SK-N-SH treated with all-trans-retinoic acid at 6 μM for 48 hours (cell line): ENCODE measurements at regions not wholly inside any gene's neighbourhood (a gene's known extent, or its start where the extent isn't known, plus 50 kb on each side); places are given as distances from the start of the nearest gene placed in this dataset.

ENCODE experiments used
- ATAC-seq: fragments of 200-7000 bp; cut with Tn5 transposase; 3 replicates; pipeline ENCODE4 v1.9.1; 2020; ENCODE audit warnings: mild to moderate bottlenecking, moderate library complexity
- ARNTL ChIP-seq: fragments of 450-650 bp; formaldehyde crosslinking; IDR thresholded peaks from 2 replicates; pipeline ENCODE4 v1.5.0; 2020; ENCODE audit warnings: low read depth, mild to moderate bottlenecking, moderate library complexity, borderline replicate concordance
- BACH2 ChIP-seq: fragments of 250-450 bp; sonication (Bioruptor Pico); IDR thresholded peaks from 2 replicates; pipeline ENCODE4 v1.9.0; 2021; ENCODE audit warnings: mild to moderate bottlenecking, borderline replicate concordance
- CSDC2 ChIP-seq: fragments of 250-450 bp; sonication (Bioruptor Pico); IDR thresholded peaks from 2 replicates; pipeline ENCODE4 v1.5.0; 2020; ENCODE audit warnings: mild to moderate bottlenecking, moderate library complexity
- ESRRG ChIP-seq: fragments of 250-450 bp; sonication (Bioruptor Pico); IDR thresholded peaks from 2 replicates; pipeline ENCODE4 v1.6.1; 2021; ENCODE audit warnings: mild to moderate bottlenecking
- GLIS3 ChIP-seq: fragments of 250-450 bp; sonication (Bioruptor Pico); IDR thresholded peaks from 2 replicates; pipeline ENCODE4 v1.5.0; 2020; ENCODE audit warnings: mild to moderate bottlenecking, moderate library complexity
- ISL1 ChIP-seq: fragments of 250-450 bp; sonication (Bioruptor Pico); IDR thresholded peaks from 2 replicates; pipeline ENCODE4 v2.1.2; 2022; ENCODE audit warnings: mild to moderate bottlenecking, moderate library complexity
- OSR1 ChIP-seq: fragments of 250-450 bp; sonication (Bioruptor Pico); IDR thresholded peaks from 2 replicates; pipeline ENCODE4 v1.8.0; 2022; ENCODE audit warnings: moderate library complexity, mild to moderate bottlenecking, inconsistent platforms
- PPARA ChIP-seq: fragments of 250-450 bp; sonication (Bioruptor Pico); IDR thresholded peaks from 2 replicates; pipeline ENCODE4 v1.5.0; 2020; ENCODE audit warnings: mild to moderate bottlenecking, borderline replicate concordance
- RARB ChIP-seq: fragments of 250-450 bp; sonication (Bioruptor Pico); IDR thresholded peaks from 2 replicates; pipeline ENCODE4 v1.8.0; 2021; ENCODE audit warnings: mild to moderate bottlenecking, moderate library complexity
- SNAI2 ChIP-seq: fragments of 250-450 bp; sonication (Bioruptor Pico); IDR thresholded peaks from 2 replicates; pipeline ENCODE4 v1.5.0; 2020; ENCODE audit warnings: mild to moderate bottlenecking, moderate library complexity
- TCF4 ChIP-seq: fragments of 250-450 bp; sonication (Bioruptor Pico); IDR thresholded peaks from 2 replicates; pipeline ENCODE4 v1.8.0; 2021; ENCODE audit warnings: mild to moderate bottlenecking, moderate library complexity, borderline replicate concordance
- TOX ChIP-seq: fragments of 250-450 bp; sonication (Bioruptor Pico); IDR thresholded peaks from 2 replicates; pipeline ENCODE4 v1.8.0; 2021; ENCODE audit warnings: mild to moderate bottlenecking, moderate library complexity, borderline replicate concordance
- ZC3H10 ChIP-seq: fragments of 250-450 bp; sonication (Bioruptor Pico); IDR thresholded peaks from 2 replicates; pipeline ENCODE4 v1.5.1; 2021; ENCODE audit warnings: mild to moderate bottlenecking, moderate library complexity
- ZFP3 ChIP-seq: fragments of 250-450 bp; sonication (Bioruptor Pico); IDR thresholded peaks from 2 replicates; pipeline ENCODE4 v1.5.0; 2020; ENCODE audit warnings: mild to moderate bottlenecking, moderate library complexity
- ZFP30 ChIP-seq: fragments of 450-650 bp; formaldehyde crosslinking; IDR thresholded peaks from 2 replicates; pipeline ENCODE4 v1.5.0; 2022; ENCODE audit warnings: mild to moderate bottlenecking, moderate library complexity
- ZNF565 ChIP-seq: fragments of 450-650 bp; formaldehyde crosslinking; conservative IDR thresholded peaks from 2 replicates; pipeline ENCODE4 v1.5.0; 2020; ENCODE audit warnings: low read depth, mild to moderate bottlenecking, moderate library complexity
- ZNF70 ChIP-seq: fragments of 450-650 bp; formaldehyde crosslinking; IDR thresholded peaks from 2 replicates; pipeline ENCODE4 v1.5.0; 2020; ENCODE audit warnings: mild to moderate bottlenecking, moderate library complexity
- ZNF8 ChIP-seq: fragments of 450-650 bp; formaldehyde crosslinking; IDR thresholded peaks from 2 replicates; pipeline ENCODE4 v1.5.0; 2020; ENCODE audit warnings: mild to moderate bottlenecking, moderate library complexity
- TF ChIP-seq, protein P1 (sequence below): fragments of 250-450 bp; sonication (Bioruptor Pico); IDR thresholded peaks from 2 replicates; pipeline ENCODE4 v1.5.1; 2021; ENCODE audit warnings: mild to moderate bottlenecking, moderate library complexity
- TF ChIP-seq, protein P2 (sequence below): fragments of 250-450 bp; sonication (Bioruptor Pico); IDR thresholded peaks from 2 replicates; pipeline ENCODE4 v1.5.1; 2020; ENCODE audit warnings: low read depth, mild to moderate bottlenecking, moderate library complexity
- TF ChIP-seq, protein P3 (sequence below): fragments of 250-450 bp; sonication (Bioruptor Pico); IDR thresholded peaks from 2 replicates; pipeline ENCODE4 v1.8.0; 2021; ENCODE audit warnings: low read depth, mild to moderate bottlenecking, moderate library complexity, borderline replicate concordance
- TF ChIP-seq, protein P4 (sequence below): fragments of 250-450 bp; sonication (Bioruptor Pico); IDR thresholded peaks from 2 replicates; pipeline ENCODE4 v1.5.0; 2020; ENCODE audit warnings: mild to moderate bottlenecking, moderate library complexity
- TF ChIP-seq, protein P5 (sequence below): fragments of 250-450 bp; sonication (Bioruptor Pico); IDR thresholded peaks from 2 replicates; pipeline ENCODE4 v1.8.0; 2020; ENCODE audit warnings: mild to moderate bottlenecking, moderate library complexity, borderline replicate concordance

DNA sequence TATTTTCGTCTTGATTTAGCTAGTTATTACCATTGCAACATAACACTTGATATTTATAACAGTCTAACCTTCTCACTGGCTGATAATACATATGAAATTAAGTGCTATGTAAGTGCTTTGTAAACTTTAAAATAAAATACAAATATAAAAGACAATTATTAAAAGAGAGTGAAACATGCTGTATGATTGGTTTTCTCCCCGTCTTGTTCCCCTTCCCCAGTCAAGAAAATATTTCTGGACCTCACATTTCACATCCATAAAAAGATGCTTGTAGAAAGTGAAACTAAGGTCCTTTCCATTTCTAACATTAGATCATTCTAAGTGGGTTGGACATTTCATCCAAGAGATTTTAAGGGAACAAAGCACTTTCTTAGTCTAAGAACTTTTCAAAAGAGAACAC lies 310.2 kb upstream of the LRATD1 start (continued):
- TF ChIP-seq, protein P1, sequence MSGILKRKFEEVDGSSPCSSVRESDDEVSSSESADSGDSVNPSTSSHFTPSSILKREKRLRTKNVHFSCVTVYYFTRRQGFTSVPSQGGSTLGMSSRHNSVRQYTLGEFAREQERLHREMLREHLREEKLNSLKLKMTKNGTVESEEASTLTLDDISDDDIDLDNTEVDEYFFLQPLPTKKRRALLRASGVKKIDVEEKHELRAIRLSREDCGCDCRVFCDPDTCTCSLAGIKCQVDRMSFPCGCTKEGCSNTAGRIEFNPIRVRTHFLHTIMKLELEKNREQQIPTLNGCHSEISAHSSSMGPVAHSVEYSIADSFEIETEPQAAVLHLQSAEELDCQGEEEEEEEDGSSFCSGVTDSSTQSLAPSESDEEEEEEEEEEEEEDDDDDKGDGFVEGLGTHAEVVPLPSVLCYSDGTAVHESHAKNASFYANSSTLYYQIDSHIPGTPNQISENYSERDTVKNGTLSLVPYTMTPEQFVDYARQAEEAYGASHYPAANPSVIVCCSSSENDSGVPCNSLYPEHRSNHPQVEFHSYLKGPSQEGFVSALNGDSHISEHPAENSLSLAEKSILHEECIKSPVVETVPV (CRISPR knock-in tag) = no peak
- TF ChIP-seq ESRRG (no peak), ZC3H10 (no peak), PPARA (CRISPR knock-in tag) (no peak), OSR1 (CRISPR knock-in tag) (no peak)

DNA sequence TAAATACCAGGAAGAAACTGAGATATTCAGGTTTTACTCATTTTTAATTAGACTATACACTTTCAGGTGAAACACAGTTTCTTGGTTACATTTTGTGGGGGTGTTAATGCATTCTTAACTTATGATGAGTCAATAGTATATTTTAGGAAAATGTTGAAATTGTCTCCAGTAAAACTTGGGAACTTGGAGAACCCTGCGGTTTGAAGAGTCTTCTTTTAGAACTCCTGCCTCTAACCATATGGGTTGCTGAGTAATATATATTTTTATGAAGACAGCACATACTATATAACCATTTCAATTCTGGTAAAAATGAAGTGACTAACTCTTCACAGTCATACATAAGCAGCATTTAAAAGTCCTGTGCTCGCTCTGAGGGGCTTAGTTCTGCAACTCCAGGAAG lies 308.2 kb upstream of the LRATD1 start:
- TF ChIP-seq, protein P1 (CRISPR knock-in tag) = no peak
- no peak for TF ChIP-seq CSDC2
- no peak for TF ChIP-seq ARNTL (CRISPR knock-in tag)
- TF ChIP-seq, protein P2, sequence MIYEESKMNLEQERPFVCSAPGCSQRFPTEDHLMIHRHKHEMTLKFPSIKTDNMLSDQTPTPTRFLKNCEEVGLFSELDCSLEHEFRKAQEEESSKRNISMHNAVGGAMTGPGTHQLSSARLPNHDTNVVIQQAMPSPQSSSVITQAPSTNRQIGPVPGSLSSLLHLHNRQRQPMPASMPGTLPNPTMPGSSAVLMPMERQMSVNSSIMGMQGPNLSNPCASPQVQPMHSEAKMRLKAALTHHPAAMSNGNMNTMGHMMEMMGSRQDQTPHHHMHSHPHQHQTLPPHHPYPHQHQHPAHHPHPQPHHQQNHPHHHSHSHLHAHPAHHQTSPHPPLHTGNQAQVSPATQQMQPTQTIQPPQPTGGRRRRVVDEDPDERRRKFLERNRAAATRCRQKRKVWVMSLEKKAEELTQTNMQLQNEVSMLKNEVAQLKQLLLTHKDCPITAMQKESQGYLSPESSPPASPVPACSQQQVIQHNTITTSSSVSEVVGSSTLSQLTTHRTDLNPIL (CRISPR knock-in tag) = no peak
- TF ChIP-seq TOX = no peak
- TF ChIP-seq ISL1 (CRISPR knock-in tag) = no peak
- TF ChIP-seq, protein P3, sequence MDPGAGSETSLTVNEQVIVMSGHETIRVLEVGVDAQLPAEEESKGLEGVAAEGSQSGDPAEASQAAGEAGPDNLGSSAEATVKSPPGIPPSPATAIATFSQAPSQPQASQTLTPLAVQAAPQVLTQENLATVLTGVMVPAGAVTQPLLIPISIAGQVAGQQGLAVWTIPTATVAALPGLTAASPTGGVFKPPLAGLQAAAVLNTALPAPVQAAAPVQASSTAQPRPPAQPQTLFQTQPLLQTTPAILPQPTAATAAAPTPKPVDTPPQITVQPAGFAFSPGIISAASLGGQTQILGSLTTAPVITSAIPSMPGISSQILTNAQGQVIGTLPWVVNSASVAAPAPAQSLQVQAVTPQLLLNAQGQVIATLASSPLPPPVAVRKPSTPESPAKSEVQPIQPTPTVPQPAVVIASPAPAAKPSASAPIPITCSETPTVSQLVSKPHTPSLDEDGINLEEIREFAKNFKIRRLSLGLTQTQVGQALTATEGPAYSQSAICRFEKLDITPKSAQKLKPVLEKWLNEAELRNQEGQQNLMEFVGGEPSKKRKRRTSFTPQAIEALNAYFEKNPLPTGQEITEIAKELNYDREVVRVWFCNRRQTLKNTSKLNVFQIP (CRISPR knock-in tag) = no peak
- no peak for TF ChIP-seq ZNF8 (CRISPR knock-in tag)
- TF ChIP-seq BACH2 (CRISPR knock-in tag) = no peak
- no peak for TF ChIP-seq ZNF565 (CRISPR knock-in tag)
- TF ChIP-seq OSR1 (CRISPR knock-in tag) = no peak
- no peak for TF ChIP-seq ZNF70
- no peak for ATAC-seq

DNA sequence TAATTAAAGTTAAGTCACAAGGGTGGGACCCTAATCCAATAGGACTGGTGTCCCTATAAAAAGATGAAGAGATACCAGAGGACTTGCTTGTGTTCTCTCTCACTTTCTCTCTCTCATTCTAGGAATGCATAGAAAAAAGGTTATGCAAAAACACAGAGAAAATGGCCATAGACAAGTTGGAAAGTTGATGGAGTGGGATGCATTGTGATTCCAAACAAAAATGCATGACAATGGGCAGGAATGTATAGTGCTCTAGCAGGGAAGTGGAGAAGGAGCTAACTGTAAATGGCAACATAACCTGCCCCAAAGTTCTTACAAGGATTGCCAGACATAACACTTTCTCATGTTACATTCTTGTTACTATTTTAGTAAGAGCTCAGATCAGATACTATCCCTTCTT lies 301.6 kb upstream of the LRATD1 start:
- no peak for ATAC-seq
- TF ChIP-seq ZNF565 (CRISPR knock-in tag) (no peak), OSR1 (CRISPR knock-in tag) (no peak), ZNF8 (CRISPR knock-in tag) (no peak), ESRRG (no peak), CSDC2 (no peak), PPARA (CRISPR knock-in tag) (no peak), RARB (CRISPR knock-in tag) (no peak), TCF4 (CRISPR knock-in tag) (no peak), ZC3H10 (no peak), BACH2 (CRISPR knock-in tag) (no peak), GLIS3 (CRISPR knock-in tag) (no peak), ZNF70 (no peak), ISL1 (CRISPR knock-in tag) (no peak), SNAI2 (CRISPR knock-in tag) (no peak), ZFP3 (CRISPR knock-in tag) (no peak), ZFP30 (CRISPR knock-in tag) (no peak), TOX (no peak)
- TF ChIP-seq, protein P4, sequence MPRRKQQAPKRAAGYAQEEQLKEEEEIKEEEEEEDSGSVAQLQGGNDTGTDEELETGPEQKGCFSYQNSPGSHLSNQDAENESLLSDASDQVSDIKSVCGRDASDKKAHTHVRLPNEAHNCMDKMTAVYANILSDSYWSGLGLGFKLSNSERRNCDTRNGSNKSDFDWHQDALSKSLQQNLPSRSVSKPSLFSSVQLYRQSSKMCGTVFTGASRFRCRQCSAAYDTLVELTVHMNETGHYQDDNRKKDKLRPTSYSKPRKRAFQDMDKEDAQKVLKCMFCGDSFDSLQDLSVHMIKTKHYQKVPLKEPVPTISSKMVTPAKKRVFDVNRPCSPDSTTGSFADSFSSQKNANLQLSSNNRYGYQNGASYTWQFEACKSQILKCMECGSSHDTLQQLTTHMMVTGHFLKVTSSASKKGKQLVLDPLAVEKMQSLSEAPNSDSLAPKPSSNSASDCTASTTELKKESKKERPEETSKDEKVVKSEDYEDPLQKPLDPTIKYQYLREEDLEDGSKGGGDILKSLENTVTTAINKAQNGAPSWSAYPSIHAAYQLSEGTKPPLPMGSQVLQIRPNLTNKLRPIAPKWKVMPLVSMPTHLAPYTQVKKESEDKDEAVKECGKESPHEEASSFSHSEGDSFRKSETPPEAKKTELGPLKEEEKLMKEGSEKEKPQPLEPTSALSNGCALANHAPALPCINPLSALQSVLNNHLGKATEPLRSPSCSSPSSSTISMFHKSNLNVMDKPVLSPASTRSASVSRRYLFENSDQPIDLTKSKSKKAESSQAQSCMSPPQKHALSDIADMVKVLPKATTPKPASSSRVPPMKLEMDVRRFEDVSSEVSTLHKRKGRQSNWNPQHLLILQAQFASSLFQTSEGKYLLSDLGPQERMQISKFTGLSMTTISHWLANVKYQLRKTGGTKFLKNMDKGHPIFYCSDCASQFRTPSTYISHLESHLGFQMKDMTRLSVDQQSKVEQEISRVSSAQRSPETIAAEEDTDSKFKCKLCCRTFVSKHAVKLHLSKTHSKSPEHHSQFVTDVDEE (CRISPR knock-in tag) = no peak
- TF ChIP-seq, protein P5, sequence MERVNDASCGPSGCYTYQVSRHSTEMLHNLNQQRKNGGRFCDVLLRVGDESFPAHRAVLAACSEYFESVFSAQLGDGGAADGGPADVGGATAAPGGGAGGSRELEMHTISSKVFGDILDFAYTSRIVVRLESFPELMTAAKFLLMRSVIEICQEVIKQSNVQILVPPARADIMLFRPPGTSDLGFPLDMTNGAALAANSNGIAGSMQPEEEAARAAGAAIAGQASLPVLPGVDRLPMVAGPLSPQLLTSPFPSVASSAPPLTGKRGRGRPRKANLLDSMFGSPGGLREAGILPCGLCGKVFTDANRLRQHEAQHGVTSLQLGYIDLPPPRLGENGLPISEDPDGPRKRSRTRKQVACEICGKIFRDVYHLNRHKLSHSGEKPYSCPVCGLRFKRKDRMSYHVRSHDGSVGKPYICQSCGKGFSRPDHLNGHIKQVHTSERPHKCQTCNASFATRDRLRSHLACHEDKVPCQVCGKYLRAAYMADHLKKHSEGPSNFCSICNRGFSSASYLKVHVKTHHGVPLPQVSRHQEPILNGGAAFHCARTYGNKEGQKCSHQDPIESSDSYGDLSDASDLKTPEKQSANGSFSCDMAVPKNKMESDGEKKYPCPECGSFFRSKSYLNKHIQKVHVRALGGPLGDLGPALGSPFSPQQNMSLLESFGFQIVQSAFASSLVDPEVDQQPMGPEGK (CRISPR knock-in tag) = no peak
- TF ChIP-seq, protein P1 (CRISPR knock-in tag) = no peak
